ENCODE measurements at regions not wholly inside any gene's neighbourhood (a gene's known extent, or its start where the extent isn't known, plus 50 kb on each side); places are given as distances from the start of the nearest gene placed in this dataset.

- no peaks in the 10 kb centered on the region for H3K36me3 ChIP-seq (replicated peaks in 1 of 2; ENCODE audit: control insufficient read depth in 2 of 2, insufficient read depth in 2 of 2, low read length in 2 of 2)
- no peak overlapping the region for H3K18ac ChIP-seq (ENCODE audit: low read length)
- H3K9me3 ChIP-seq (replicated peaks in 1 of 2; ENCODE audit: control insufficient read depth in 2 of 2, insufficient read depth in 1 of 2, low read depth in 1 of 2, low read length in 2 of 2) = peaks cover 2 to 4% of the 10 kb centered on the region in 2 donors
- no peaks in the 10 kb centered on the region for H3K79me1 ChIP-seq (ENCODE audit: low read depth, low read length)
- H2BK15ac ChIP-seq (ENCODE audit: low read length) = no peak overlapping the region
- no peak overlapping the region for H2AK5ac ChIP-seq (ENCODE audit: low read depth, low read length)
- H3K9ac ChIP-seq (ENCODE audit: low read depth, low read length, poor library complexity) = no peak overlapping the region
- no CpG with 5 or more reads among the region's 4 CpGs for WGBS, 2 donors (ENCODE audit: extremely low coverage in 2 of 2, insufficient read length in 2 of 2, insufficient replicate concordance in 1 of 2)
- H3K27ac ChIP-seq (replicated peaks; ENCODE audit: low read length) = no peak overlapping the region
- no peak overlapping the region for H3K14ac ChIP-seq (ENCODE audit: low read length)
- no peak overlapping the region for H3K4me2 ChIP-seq (ENCODE audit: insufficient read depth, low read length, poor library complexity, severe bottlenecking)
- no peak overlapping the region for H2BK12ac ChIP-seq (ENCODE audit: low read length)
- H2BK120ac ChIP-seq (ENCODE audit: low read depth, low read length) = no peak overlapping the region
- no peak overlapping the region for H4K8ac ChIP-seq (ENCODE audit: low read depth, low read length)
- H4K91ac ChIP-seq (ENCODE audit: low read depth, low read length, poor library complexity) = no peak overlapping the region
- no peak overlapping the region for H3K4me3 ChIP-seq (ENCODE audit: low read length in 2 of 2)
- H3K27me3 ChIP-seq (ENCODE audit: control insufficient read depth in 3 of 3, insufficient read depth in 3 of 3, low read depth in 1 of 3, low read length in 3 of 3) = no peaks in the 10 kb centered on the region
- H2BK5ac ChIP-seq (ENCODE audit: low read length) = no peak overlapping the region
- no peak overlapping the region for H3K23ac ChIP-seq (ENCODE audit: low read depth, low read length, poor library complexity)
- H3K4ac ChIP-seq (ENCODE audit: low read length) = no peak overlapping the region
- no peak for DNase-seq (ENCODE audit: low spot score)
- H2AFZ ChIP-seq (ENCODE audit: low read length) = peak overlapping the region; percentile 63
- H3K4me1 ChIP-seq (ENCODE audit: control insufficient read depth in 2 of 2, insufficient read depth in 1 of 2, low read depth in 1 of 2, low read length in 2 of 2) = peaks cover 5 to 21% of the 10 kb centered on the region in 2 donors
These were observed 83.2 kb downstream of the CLDN17 start for GRCh38 chr21:30083225-30083945.

DNA sequence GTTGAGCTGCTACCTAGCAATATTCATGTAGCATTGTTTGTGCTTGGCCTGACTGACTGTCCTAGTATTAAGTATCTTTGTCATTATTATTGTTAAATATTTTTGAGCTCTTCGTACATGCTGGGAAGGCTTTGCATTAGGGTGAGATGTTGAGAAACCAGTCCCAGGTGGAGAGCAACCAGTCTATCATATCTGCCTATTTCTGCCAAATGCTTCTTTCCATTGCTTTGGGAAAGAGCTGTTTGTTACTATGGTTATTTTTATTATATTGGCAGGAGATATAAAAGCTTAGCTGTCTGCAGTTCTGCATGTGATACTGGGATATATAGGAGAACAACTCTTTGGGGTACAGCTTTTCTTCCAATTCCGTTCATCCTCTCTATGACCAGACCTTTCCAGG is 85.1 kb downstream of the CLDN17 start:
- Histone ChIP-seq H3K79me1 (ENCODE audit: low read depth, low read length) (no peaks in the 10 kb centered on the region), H2BK120ac (ENCODE audit: low read depth, low read length) (no peak overlapping the region), H4K8ac (ENCODE audit: low read depth, low read length) (no peak overlapping the region), H2BK5ac (ENCODE audit: low read length) (no peak overlapping the region), H2BK15ac (ENCODE audit: low read length) (no peak overlapping the region), H3K9me3 (replicated peaks in 1 of 2; ENCODE audit: control insufficient read depth in 2 of 2, insufficient read depth in 1 of 2, low read depth in 1 of 2, low read length in 2 of 2) (peaks cover 2 to 4% of the 10 kb centered on the region in 2 donors), H3K27ac (replicated peaks; ENCODE audit: low read length) (no peak overlapping the region), H3K36me3 (replicated peaks in 1 of 2; ENCODE audit: control insufficient read depth in 2 of 2, insufficient read depth in 2 of 2, low read length in 2 of 2) (no peaks in the 10 kb centered on the region), H3K27me3 (ENCODE audit: control insufficient read depth in 3 of 3, insufficient read depth in 3 of 3, low read depth in 1 of 3, low read length in 3 of 3) (no peaks in the 10 kb centered on the region), H3K23ac (ENCODE audit: low read depth, low read length, poor library complexity) (no peak overlapping the region), H3K18ac (ENCODE audit: low read length) (no peak overlapping the region), H2AK5ac (ENCODE audit: low read depth, low read length) (no peak overlapping the region), H3K4me2 (ENCODE audit: insufficient read depth, low read length, poor library complexity, severe bottlenecking) (no peak overlapping the region), H2BK12ac (ENCODE audit: low read length) (no peak overlapping the region), H4K91ac (ENCODE audit: low read depth, low read length, poor library complexity) (no peak overlapping the region), H3K9ac (ENCODE audit: low read depth, low read length, poor library complexity) (no peak overlapping the region), H2AFZ (ENCODE audit: low read length) (no peak overlapping the region), H3K4me3 (ENCODE audit: low read length in 2 of 2) (no peak overlapping the region), H3K14ac (ENCODE audit: low read length) (no peak overlapping the region), H3K4ac (ENCODE audit: low read length) (no peak overlapping the region), H3K4me1 (ENCODE audit: control insufficient read depth in 2 of 2, insufficient read depth in 1 of 2, low read depth in 1 of 2, low read length in 2 of 2) (peaks cover 5 to 17% of the 10 kb centered on the region in 2 donors)
- no peak for DNase-seq (ENCODE audit: low spot score)
- no CpG with 5 or more reads among the region's 2 CpGs for WGBS, 2 donors (ENCODE audit: extremely low coverage in 2 of 2, insufficient read length in 2 of 2, insufficient replicate concordance in 1 of 2)

DNA sequence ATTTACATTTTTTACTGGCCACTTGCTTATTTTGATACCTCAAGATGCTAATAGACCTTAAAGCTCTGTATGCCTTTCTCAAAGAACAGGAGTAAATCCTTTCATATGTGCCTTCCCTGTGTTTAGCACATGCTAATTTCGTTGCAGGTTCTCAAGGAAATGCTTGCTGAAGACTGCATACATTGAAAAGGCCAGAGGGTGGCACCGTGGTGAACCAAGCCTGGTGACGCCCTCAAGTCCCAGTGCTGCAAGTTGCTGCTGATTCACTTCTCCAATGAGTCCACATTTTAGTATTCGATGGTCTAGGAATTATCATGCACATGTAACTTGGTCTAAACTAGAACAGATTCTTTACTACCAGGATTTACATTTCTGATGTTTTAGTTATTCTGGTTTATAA is 94.1 kb downstream of the CLDN17 start:
- Histone ChIP-seq H2BK12ac (ENCODE audit: low read length) (no peak overlapping the region), H4K91ac (ENCODE audit: low read depth, low read length, poor library complexity) (no peak overlapping the region), H3K4ac (ENCODE audit: low read length) (no peak overlapping the region), H2BK5ac (ENCODE audit: low read length) (no peak overlapping the region), H2AK5ac (ENCODE audit: low read depth, low read length) (no peak overlapping the region), H4K8ac (ENCODE audit: low read depth, low read length) (no peak overlapping the region), H3K27ac (replicated peaks; ENCODE audit: low read length) (no peak overlapping the region), H3K4me1 (ENCODE audit: control insufficient read depth in 2 of 2, insufficient read depth in 1 of 2, low read depth in 1 of 2, low read length in 2 of 2) (no peaks in the 10 kb centered on the region), H3K4me3 (ENCODE audit: low read length in 2 of 2) (no peak overlapping the region), H3K27me3 (ENCODE audit: control insufficient read depth in 3 of 3, insufficient read depth in 3 of 3, low read depth in 1 of 3, low read length in 3 of 3) (no peaks in the 10 kb centered on the region), H3K18ac (ENCODE audit: low read length) (no peak overlapping the region), H2BK120ac (ENCODE audit: low read depth, low read length) (no peak overlapping the region), H2BK15ac (ENCODE audit: low read length) (no peak overlapping the region), H2AFZ (ENCODE audit: low read length) (no peak overlapping the region), H3K9me3 (replicated peaks in 1 of 2; ENCODE audit: control insufficient read depth in 2 of 2, insufficient read depth in 1 of 2, low read depth in 1 of 2, low read length in 2 of 2) (peaks cover 5 to 8% of the 10 kb centered on the region in 2 donors), H3K14ac (ENCODE audit: low read length) (no peak overlapping the region), H3K23ac (ENCODE audit: low read depth, low read length, poor library complexity) (no peak overlapping the region), H3K79me1 (ENCODE audit: low read depth, low read length) (no peaks in the 10 kb centered on the region), H3K4me2 (ENCODE audit: insufficient read depth, low read length, poor library complexity, severe bottlenecking) (no peak overlapping the region), H3K36me3 (replicated peaks in 1 of 2; ENCODE audit: control insufficient read depth in 2 of 2, insufficient read depth in 2 of 2, low read length in 2 of 2) (no peaks in the 10 kb centered on the region), H3K9ac (ENCODE audit: low read depth, low read length, poor library complexity) (no peak overlapping the region)
- no peak for DNase-seq (ENCODE audit: low spot score)
- no CpG with 5 or more reads among the region's 4 CpGs for WGBS, 2 donors (ENCODE audit: extremely low coverage in 2 of 2, insufficient read length in 2 of 2, insufficient replicate concordance in 1 of 2)

- Histone ChIP-seq H3K4me1 (ENCODE audit: control insufficient read depth in 2 of 2, insufficient read depth in 1 of 2, low read depth in 1 of 2, low read length in 2 of 2) (no peaks in the 10 kb centered on the region), H4K8ac (ENCODE audit: low read depth, low read length) (no peak overlapping the region), H3K14ac (ENCODE audit: low read length) (no peak overlapping the region), H3K4ac (ENCODE audit: low read length) (no peak overlapping the region), H3K9ac (ENCODE audit: low read depth, low read length, poor library complexity) (no peak overlapping the region), H3K18ac (ENCODE audit: low read length) (no peak overlapping the region), H4K91ac (ENCODE audit: low read depth, low read length, poor library complexity) (no peak overlapping the region), H2AFZ (ENCODE audit: low read length) (no peak overlapping the region), H2AK5ac (ENCODE audit: low read depth, low read length) (no peak overlapping the region), H3K23ac (ENCODE audit: low read depth, low read length, poor library complexity) (no peak overlapping the region), H3K79me1 (ENCODE audit: low read depth, low read length) (no peaks in the 10 kb centered on the region), H2BK120ac (ENCODE audit: low read depth, low read length) (no peak overlapping the region), H3K4me3 (ENCODE audit: low read length in 2 of 2) (no peak overlapping the region), H3K9me3 (replicated peaks in 1 of 2; ENCODE audit: control insufficient read depth in 2 of 2, insufficient read depth in 1 of 2, low read depth in 1 of 2, low read length in 2 of 2) (no peaks in the 10 kb centered on the region), H3K27ac (replicated peaks; ENCODE audit: low read length) (no peak overlapping the region), H2BK5ac (ENCODE audit: low read length) (no peak overlapping the region), H2BK15ac (ENCODE audit: low read length) (no peak overlapping the region), H3K27me3 (ENCODE audit: control insufficient read depth in 3 of 3, insufficient read depth in 3 of 3, low read depth in 1 of 3, low read length in 3 of 3) (no peaks in the 10 kb centered on the region), H2BK12ac (ENCODE audit: low read length) (no peak overlapping the region), H3K36me3 (replicated peaks in 1 of 2; ENCODE audit: control insufficient read depth in 2 of 2, insufficient read depth in 2 of 2, low read length in 2 of 2) (no peaks in the 10 kb centered on the region), H3K4me2 (ENCODE audit: insufficient read depth, low read length, poor library complexity, severe bottlenecking) (no peak overlapping the region)
- no peak for DNase-seq (ENCODE audit: low spot score)
- WGBS, 2 donors (ENCODE audit: extremely low coverage in 2 of 2, insufficient read length in 2 of 2, insufficient replicate concordance in 1 of 2) = no CpG with 5 or more reads among the region's 1 CpG
These were observed 107.7 kb downstream of the CLDN17 start for GRCh38 chr21:30058928-30059327.

Measured in neuronal stem cell (in vitro differentiated cells).